Activated CD8-positive, alpha-beta T cell treated with anti-CD3 and anti-CD28 coated beads, Interleukin-2, amount 10 ng/mL, durations not matched to agents 7 days and 5 days (primary cell): ENCODE measurements at regions not wholly inside any gene's neighbourhood (a gene's known extent, or its start where the extent isn't known, plus 50 kb on each side); places are given as distances from the start of the nearest gene placed in this dataset.

Source experiments
- ATAC-seq: fragments of 150-1000 bp; cut with Tn5 transposase; one replicate; pipeline ENCODE4 v1.10.0; 2021; ENCODE audit warnings: moderate library complexity
- CTCF ChIA-PET: fragments of 350-600 bp; sonication (Branson Sonifier 250); formaldehyde crosslinking; loops from one replicate; lab custom pipeline; 2021; ENCODE audit warnings: antibody characterized with exemption; lab: Charles Lee
- POLR2A ChIA-PET: fragments of 350-600 bp; sonication (Branson Sonifier 250); formaldehyde crosslinking; loops from one replicate; lab custom pipeline; 2021; ENCODE audit warnings: antibody characterized with exemption; lab: Charles Lee
- DNase-seq: peaks from one replicate; pipeline ENCODE4 v3.0.0-alpha.2; 2020
- H3K27ac Mint-ChIP-seq: one replicate; pipeline ENCODE4 v1.8.0; 2021; ENCODE audit warnings: mild to moderate bottlenecking, mixed read lengths
- H3K27me3 Mint-ChIP-seq: one replicate; pipeline ENCODE4 v1.8.0; 2021; ENCODE audit warnings: low read depth, mixed read lengths
- H3K36me3 Mint-ChIP-seq: one replicate; pipeline ENCODE4 v1.8.0; 2021; ENCODE audit warnings: low read depth, mixed read lengths
- H3K4me1 Mint-ChIP-seq: one replicate; pipeline ENCODE4 v1.8.0; 2021; ENCODE audit warnings: low read depth, mixed read lengths
- H3K4me3 Mint-ChIP-seq: one replicate; pipeline ENCODE4 v1.8.0; 2021; ENCODE audit warnings: mild to moderate bottlenecking, mixed read lengths
- H3K9me3 Mint-ChIP-seq: one replicate; pipeline ENCODE4 v1.8.0; 2022; ENCODE audit warnings: mixed read lengths; ENCODE audit not compliant: insufficient read depth

DNA sequence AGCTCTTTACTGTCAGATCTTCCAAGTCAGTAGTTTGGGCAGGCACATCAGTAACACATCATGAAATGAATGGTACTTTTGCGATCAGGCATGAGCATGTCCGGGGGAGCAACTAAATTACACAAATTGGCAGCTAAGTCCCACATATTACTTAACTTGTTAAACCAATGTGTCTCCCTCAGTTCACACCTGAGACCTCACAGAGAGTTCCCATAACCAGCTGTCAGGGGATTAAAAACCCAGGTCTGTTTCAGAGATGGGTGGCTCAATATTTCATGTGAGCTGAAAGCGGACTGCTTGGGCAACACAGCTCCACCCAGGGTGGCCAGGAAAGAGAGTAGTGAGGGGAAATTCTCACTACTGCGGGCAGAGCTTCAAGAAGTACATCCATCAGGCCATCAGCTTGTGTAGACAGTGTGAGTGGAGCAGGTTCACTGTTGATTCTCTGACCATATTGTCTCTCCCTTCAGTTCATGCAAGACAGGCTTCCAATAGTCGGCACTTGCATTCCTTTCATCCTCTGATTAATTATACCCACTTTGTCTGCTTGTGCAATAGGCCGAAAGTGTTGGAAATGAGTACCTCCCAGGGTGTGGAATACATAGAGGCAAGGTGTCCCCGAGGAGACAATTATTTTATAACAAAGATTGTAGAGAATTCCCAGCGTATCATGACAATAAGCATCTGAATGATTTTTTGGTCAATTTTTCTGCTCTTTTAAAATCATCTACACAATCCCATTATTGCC lies 139.9 kb downstream of the PTGER3 start:
- Mint-ChIP-seq H3K4me1 (peaks cover 29% of the 10 kb centered on the region), H3K36me3 (peaks cover 6% of the 10 kb centered on the region), H3K9me3 (peaks cover 8% of the 10 kb centered on the region), H3K27ac (no peak overlapping the region), H3K4me3 (no peak overlapping the region), H3K27me3 (no peaks in the 10 kb centered on the region)
- DNase-seq (no peak), ATAC-seq (no peak)
- ChIA-PET CTCF (no interaction called here), POLR2A (no interaction called here)

DNA sequence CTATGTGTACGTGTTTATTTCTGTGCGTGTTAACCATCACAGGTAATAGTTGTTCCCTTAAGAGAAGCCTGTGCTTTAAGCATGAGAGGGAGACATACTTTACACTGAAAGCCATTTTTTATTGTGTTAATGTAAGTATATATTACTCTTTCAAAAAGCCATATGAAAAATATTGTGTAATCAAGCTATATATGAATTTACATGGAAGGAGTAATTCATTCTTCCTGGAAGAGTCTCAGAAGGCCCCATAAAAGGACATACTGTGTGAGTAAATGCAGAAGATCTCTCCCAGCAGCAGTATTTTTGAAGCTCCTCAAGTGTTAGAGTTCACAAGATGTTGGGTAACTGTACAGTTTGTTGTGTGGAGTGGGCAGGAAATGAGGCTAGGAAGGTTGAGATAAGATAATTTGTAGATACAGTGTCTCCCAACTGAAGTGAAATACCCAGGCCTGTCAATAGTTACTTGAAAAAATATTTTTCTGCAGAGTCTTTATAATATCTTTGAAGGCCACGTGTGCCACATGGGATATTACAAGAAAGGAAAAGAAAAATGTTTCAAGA lies 138.3 kb downstream of the PTGER3 start:
- Mint-ChIP-seq H3K36me3 (peaks cover 6% of the 10 kb centered on the region), H3K4me1 (peaks cover 29% of the 10 kb centered on the region), H3K9me3 (peaks cover 8% of the 10 kb centered on the region), H3K27me3 (no peaks in the 10 kb centered on the region), H3K4me3 (peak overlapping the region; percentile 8), H3K27ac (peak overlapping the region; percentile 79)
- ChIA-PET POLR2A (no interaction called here), CTCF (no interaction called here)
- DNase-seq (peak; percentile 23), ATAC-seq (peak; percentile 71)

DNA sequence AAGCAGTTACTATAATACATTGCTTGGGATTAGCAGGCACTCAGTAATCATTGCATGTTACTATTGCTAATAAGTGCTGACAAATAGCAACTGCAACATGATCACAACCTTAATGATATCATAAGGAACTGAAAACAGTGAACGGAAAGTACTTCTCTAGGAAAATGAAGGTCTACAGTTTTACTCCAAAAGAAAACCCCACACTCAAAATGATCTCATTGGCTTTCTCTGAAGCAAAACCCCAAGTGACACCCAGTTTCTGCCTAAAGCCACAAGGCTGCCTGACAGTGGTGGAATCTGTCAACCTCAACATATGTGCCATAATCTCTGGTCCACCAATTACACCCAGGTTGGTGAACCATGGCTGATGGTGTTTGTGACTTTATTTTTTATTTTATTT lies 137.6 kb downstream of the PTGER3 start:
- peak overlapping the region; percentile 32 for H3K4me3 Mint-ChIP-seq
- DNase-seq (peak; percentile 40), ATAC-seq (peak; percentile 81)
- no peaks in the 10 kb centered on the region for H3K27me3 Mint-ChIP-seq
- H3K36me3 Mint-ChIP-seq, result peaks cover 6% of the 10 kb centered on the region
- H3K27ac Mint-ChIP-seq, result peak overlapping the region; percentile 79
- POLR2A ChIA-PET, result no interaction called here
- H3K9me3 Mint-ChIP-seq, result peaks cover 8% of the 10 kb centered on the region
- peaks cover 29% of the 10 kb centered on the region for H3K4me1 Mint-ChIP-seq
- CTCF ChIA-PET, result no interaction called here

GRCh38 chr1:70911861-70912260 lies 135.8 kb downstream of the PTGER3 start:
- ChIA-PET POLR2A (no interaction called here), CTCF (no interaction called here)
- no peak overlapping the region for H3K4me3 Mint-ChIP-seq
- DNase-seq (no peak), ATAC-seq (no peak)
- H3K27me3 Mint-ChIP-seq, result peaks cover 4% of the 10 kb centered on the region
- H3K36me3 Mint-ChIP-seq, result peaks cover 6% of the 10 kb centered on the region
- H3K9me3 Mint-ChIP-seq, result peaks cover 5% of the 10 kb centered on the region
- peaks cover 35% of the 10 kb centered on the region for H3K4me1 Mint-ChIP-seq
- no peak overlapping the region for H3K27ac Mint-ChIP-seq

- Mint-ChIP-seq H3K4me3 (no peak overlapping the region), H3K27ac (no peak overlapping the region), H3K9me3 (peaks cover 5% of the 10 kb centered on the region), H3K4me1 (peaks cover 24% of the 10 kb centered on the region), H3K36me3 (peaks cover 6% of the 10 kb centered on the region), H3K27me3 (peaks cover 4% of the 10 kb centered on the region)
- ATAC-seq (no peak), DNase-seq (no peak)
- CTCF ChIA-PET, result no interaction called here
- POLR2A ChIA-PET, result no interaction called here
Measured at GRCh38 chr1:70914224-70914623, 133.4 kb downstream of the PTGER3 start.

DNA sequence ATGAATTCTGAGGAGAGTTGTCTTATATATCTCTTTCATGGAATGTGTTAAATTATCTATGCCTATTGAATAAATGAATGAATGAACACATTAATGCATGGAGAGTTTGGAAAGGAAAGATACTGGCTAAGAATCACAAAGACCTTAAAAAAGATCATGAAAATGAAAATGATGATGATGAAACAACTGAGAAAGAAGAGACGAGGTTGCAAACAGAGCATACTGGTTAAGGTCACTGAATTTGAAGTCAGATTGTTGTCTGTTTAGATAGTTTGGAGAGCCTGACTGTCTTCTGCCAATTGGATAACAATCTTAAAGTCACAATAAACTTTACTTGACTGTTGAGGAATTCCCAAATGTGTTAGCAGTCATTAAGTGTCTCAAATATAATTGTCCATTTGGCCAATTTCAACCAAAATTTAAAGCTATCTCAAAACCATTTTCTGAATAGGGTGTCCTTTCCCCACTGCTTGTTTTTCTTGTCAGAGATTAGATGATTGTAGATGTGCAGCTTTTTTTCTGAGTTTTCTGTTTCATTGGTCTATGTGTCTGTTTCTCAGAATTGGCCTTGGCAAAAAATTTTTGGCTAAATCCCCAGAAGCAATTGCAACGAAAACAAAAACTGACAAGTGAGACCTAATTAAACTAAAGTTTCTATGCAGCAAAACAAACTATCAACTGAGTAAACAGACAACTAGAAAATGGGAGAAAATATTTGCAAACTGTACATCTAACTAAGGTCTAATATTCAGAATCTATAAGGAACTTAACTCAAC lies 132.2 kb downstream of the PTGER3 start:
- ChIA-PET CTCF (no interaction called here), POLR2A (no interaction called here)
- no peak overlapping the region for H3K4me3 Mint-ChIP-seq
- H3K27me3 Mint-ChIP-seq, result peaks cover 4% of the 10 kb centered on the region
- DNase-seq, result no peak
- peaks cover 13% of the 10 kb centered on the region for H3K4me1 Mint-ChIP-seq
- H3K9me3 Mint-ChIP-seq, result peaks cover 9% of the 10 kb centered on the region
- ATAC-seq, result no peak
- H3K27ac Mint-ChIP-seq, result no peak overlapping the region
- peaks cover 6% of the 10 kb centered on the region for H3K36me3 Mint-ChIP-seq

- Mint-ChIP-seq H3K9me3 (peaks cover 9% of the 10 kb centered on the region), H3K27ac (no peak overlapping the region), H3K4me1 (peaks cover 10% of the 10 kb centered on the region), H3K36me3 (peaks cover 6% of the 10 kb centered on the region), H3K27me3 (peaks cover 4% of the 10 kb centered on the region), H3K4me3 (no peak overlapping the region)
- ATAC-seq (no peak), DNase-seq (no peak)
- CTCF ChIA-PET, result no interaction called here
- POLR2A ChIA-PET, result interaction anchor here (0.6 kb wide), 1 partner anchor 14 kb away, joined by 3 read pairs; no protein-coding TSS in a partner anchor
Measured at GRCh38 chr1:70916034-70916427, 131.6 kb downstream of the PTGER3 start.

DNA sequence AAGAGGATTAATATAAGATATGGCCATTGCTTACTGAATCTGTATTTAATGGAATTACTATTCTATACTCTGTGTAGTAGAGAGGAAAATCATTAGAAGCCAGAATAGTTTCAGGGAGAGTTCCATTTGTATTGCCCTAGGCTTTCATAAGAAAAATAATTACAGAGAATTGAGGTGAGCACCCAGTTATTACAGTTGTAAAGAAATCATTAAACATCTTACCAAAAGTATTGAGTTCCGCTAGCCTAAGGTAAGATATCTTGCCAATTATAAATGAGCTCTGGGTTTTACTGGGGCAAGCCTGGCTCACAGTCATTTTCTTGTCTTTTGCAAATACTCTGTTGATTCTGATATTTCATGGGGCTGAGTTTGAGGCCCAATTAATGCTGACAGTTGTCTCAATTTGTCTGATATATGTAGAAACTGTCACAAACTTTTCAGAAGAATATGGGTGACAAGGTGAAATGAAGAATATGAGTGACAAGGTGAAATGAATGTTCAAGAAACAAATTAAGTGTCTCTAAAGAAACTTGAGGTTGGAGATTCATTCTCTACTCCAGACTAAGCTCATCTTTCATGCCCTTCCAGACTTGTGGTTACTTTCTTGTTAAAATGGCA lies 127.8 kb downstream of the PTGER3 start:
- ATAC-seq, result no peak
- CTCF ChIA-PET, result interaction anchor here (0.7 kb wide), 1 partner anchor 82 kb away, joined by 3 read pairs; no protein-coding TSS in a partner anchor
- Mint-ChIP-seq H3K4me1 (peaks cover 6% of the 10 kb centered on the region), H3K36me3 (no peaks in the 10 kb centered on the region), H3K27me3 (peaks cover 4% of the 10 kb centered on the region), H3K4me3 (no peak overlapping the region), H3K27ac (no peak overlapping the region), H3K9me3 (peaks cover 27% of the 10 kb centered on the region)
- POLR2A ChIA-PET, result no interaction called here
- DNase-seq, result no peak
